NT2/D1 (cell line): ENCODE measurements at regions not wholly inside any gene's neighbourhood (a gene's known extent, or its start where the extent isn't known, plus 50 kb on each side); places are given as distances from the start of the nearest gene placed in this dataset.

Source experiments
- DNase-seq: peaks from one replicate; pipeline ENCODE4 v3.0.0-alpha.2; 2011; ENCODE audit warnings: low read depth, low spot score
- H3K27me3 ChIP-seq: 2 replicates; pipeline ENCODE4 v1.6.0; 2011; ENCODE audit warnings: mild to moderate bottlenecking; ENCODE audit not compliant: insufficient read length, insufficient read depth
- H3K36me3 ChIP-seq: 2 replicates; pipeline ENCODE4 v1.6.1; 2011; ENCODE audit warnings: mild to moderate bottlenecking, low read length, mixed read lengths; ENCODE audit not compliant: insufficient read depth, insufficient read length
- H3K4me1 ChIP-seq: 2 replicates; pipeline ENCODE4 v1.5.1; 2011; ENCODE audit not compliant: insufficient read depth, insufficient read length
- H3K4me3 ChIP-seq: 2 replicates; pipeline ENCODE4 v1.5.1; 2011; ENCODE audit warnings: low read depth; ENCODE audit not compliant: insufficient read length
- H3K9ac ChIP-seq: 2 replicates; pipeline ENCODE4 v1.6.0; 2011; ENCODE audit warnings: low read depth; ENCODE audit not compliant: insufficient read length
- H3K9me3 ChIP-seq: 2 replicates; pipeline ENCODE4 v1.5.1; 2011; ENCODE audit warnings: mild to moderate bottlenecking, low read length; ENCODE audit not compliant: insufficient read depth
- SUZ12 ChIP-seq: IDR thresholded peaks from 2 replicates; pipeline ENCODE4 v1.6.1; 2011; ENCODE audit not compliant: insufficient read length, insufficient read depth; ENCODE audit errors: extremely low read depth
- YY1 ChIP-seq: IDR thresholded peaks from 2 replicates; pipeline ENCODE4 v1.6.1; 2011; ENCODE audit not compliant: insufficient read length, insufficient read depth
- ZNF274 ChIP-seq: IDR thresholded peaks from 2 replicates; pipeline ENCODE4 v1.6.1; 2011; ENCODE audit warnings: mild to moderate bottlenecking, low read depth, low read length

DNA sequence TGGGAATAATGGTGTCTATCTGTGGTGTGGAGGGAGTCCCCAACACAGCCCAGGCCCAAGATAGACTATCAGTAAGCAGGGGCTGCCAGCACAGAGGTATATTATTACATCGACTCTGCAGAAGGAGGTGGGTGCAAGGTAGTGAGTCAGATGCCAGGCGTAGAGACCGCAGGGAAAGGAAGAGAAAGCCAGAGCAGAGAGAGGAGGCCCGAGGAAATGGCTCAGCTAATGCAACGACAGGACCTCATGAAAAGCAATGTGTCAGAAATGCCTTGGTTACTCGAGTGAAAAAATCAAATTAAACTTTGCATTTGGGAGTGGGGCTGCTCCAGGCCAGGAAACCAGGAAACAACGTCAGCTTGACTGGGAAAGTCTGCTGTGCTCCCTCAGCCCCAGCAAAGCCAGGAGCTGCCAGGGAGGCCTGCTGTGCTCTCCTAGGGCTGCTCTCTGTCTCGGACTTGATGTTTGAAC is 173.2 kb downstream of the SUDS3 start:
- no peaks in the 10 kb centered on the region for H3K27me3 ChIP-seq
- no peak for DNase-seq
- no peak overlapping the region for H3K4me3 ChIP-seq
- H3K9ac ChIP-seq: no peak overlapping the region
- peaks cover 6% of the 10 kb centered on the region for H3K4me1 ChIP-seq
- peaks cover 19% of the 10 kb centered on the region; the same call in 1 of the 2 replicates for H3K9me3 ChIP-seq
- no peaks in the 10 kb centered on the region for H3K36me3 ChIP-seq
- TF ChIP-seq ZNF274 (no peak), SUZ12 (no peak), YY1 (no peak)

- Histone ChIP-seq H3K4me1 (peaks cover 6% of the 10 kb centered on the region), H3K9me3 (peaks cover 19% of the 10 kb centered on the region; the same call in 1 of the 2 replicates), H3K36me3 (no peaks in the 10 kb centered on the region), H3K9ac (no peak overlapping the region), H3K27me3 (no peaks in the 10 kb centered on the region), H3K4me3 (no peak overlapping the region)
- no peak for DNase-seq
- no peak for TF ChIP-seq SUZ12
Measured at GRCh38 chr12:118553856-118554504, 177.6 kb downstream of the SUDS3 start.

DNA sequence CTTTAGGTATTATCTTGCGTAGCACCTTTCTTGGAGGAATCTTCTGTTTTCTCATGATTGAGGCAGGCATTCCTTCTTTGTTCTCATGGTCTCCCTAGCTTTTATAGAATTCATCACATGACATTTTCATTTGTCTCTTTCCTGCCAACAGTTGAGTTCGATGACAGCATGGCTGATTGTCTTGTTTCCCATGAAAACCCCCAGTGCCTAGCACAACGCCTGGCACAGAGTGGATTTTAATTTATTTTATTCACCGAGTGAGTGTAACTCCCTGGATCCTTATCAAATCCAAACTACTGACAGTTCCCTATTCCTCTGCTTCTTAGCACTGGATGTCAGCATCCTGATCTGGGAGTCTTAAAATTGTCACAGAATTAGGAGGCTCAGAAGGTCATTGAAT is 182.6 kb downstream of the SUDS3 start:
- Histone ChIP-seq H3K9ac (no peak overlapping the region), H3K9me3 (no peaks in the 10 kb centered on the region), H3K36me3 (no peaks in the 10 kb centered on the region), H3K4me3 (no peak overlapping the region), H3K27me3 (no peaks in the 10 kb centered on the region), H3K4me1 (no peaks in the 10 kb centered on the region)
- no peak for TF ChIP-seq ZNF274
- DNase-seq: no peak

DNA sequence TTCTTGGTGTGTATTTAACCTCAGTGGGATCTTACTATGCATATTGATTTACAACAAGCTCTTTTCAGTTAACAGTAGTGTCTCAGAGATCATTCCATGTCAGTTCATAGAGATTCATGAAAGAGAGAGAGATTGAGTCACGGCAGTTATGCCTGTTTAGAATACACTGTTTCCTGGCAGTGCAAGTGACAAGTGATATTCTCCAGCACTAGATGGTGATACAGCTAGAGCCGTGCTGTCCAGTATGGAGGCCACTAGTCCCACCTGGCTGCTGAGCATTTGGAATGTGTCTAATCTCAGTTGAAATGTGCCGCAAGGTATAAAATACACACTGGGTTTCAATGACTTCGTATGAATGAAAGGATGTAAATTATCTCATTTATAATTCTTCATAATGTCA is 184.4 kb downstream of the SUDS3 start:
- no peak for DNase-seq
- Histone ChIP-seq H3K9ac (no peak overlapping the region), H3K4me1 (no peaks in the 10 kb centered on the region), H3K9me3 (no peaks in the 10 kb centered on the region), H3K36me3 (no peaks in the 10 kb centered on the region), H3K27me3 (no peaks in the 10 kb centered on the region), H3K4me3 (no peak overlapping the region)
- TF ChIP-seq YY1 (no peak), SUZ12 (no peak), ZNF274 (no peak)

GRCh38 chr12:118571730-118572129 is 195.4 kb downstream of the SUDS3 start:
- Histone ChIP-seq H3K4me3 (no peak overlapping the region), H3K9me3 (peaks cover 14% of the 10 kb centered on the region; the same call in 1 of the 2 replicates), H3K36me3 (no peaks in the 10 kb centered on the region), H3K4me1 (no peaks in the 10 kb centered on the region), H3K27me3 (no peaks in the 10 kb centered on the region), H3K9ac (no peak overlapping the region)
- TF ChIP-seq SUZ12 (no peak), YY1 (no peak), ZNF274 (no peak)
- no peak for DNase-seq

DNA sequence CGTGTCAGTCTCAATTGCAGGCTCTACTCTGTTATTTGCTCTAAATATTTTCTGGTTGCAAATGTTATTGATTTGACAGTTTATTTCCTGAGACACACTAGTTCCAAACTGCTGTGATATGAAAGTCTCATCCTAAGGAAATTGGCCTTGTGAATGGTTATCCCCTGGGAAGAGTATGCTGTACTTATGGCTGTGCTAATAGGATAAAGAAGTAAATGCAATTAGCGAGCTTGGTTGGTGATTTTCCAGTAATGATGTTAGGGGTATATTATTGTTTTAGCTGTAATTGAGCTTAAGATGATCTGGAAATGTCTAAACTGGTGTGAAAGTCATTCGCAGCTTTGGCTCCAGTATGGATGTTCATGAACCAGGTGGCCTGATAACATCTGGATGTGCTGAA is 197.9 kb downstream of the SUDS3 start:
- TF ChIP-seq YY1: no peak
- TF ChIP-seq ZNF274: no peak
- TF ChIP-seq SUZ12: no peak
- DNase-seq: no peak

DNA sequence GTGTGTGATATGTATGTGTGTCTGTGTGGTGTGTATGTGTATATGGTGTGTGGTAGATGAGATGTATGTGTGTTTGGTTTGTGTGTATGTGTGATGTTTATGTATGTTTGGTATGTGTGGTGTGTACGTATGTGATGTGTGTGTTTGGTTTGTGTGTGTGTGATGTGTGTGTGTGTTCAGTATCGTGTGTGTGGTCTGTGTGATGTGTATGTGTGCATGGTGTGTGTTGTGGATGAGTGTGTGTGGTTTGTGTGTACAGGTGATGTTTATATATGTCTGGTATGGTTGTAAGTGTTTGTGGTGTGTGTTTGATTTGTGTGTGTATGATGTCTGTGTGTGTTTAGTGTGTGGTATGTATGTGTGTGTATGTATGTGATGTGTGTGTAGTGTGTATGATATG is 199.4 kb downstream of the SUDS3 start:
- H3K27me3 ChIP-seq: no peaks in the 10 kb centered on the region
- TF ChIP-seq YY1: no peak
- TF ChIP-seq ZNF274: no peak
- no peak for TF ChIP-seq SUZ12
- H3K36me3 ChIP-seq: no peaks in the 10 kb centered on the region
- no peak for DNase-seq
- H3K4me3 ChIP-seq: no peak overlapping the region
- H3K9me3 ChIP-seq: peaks cover 7% of the 10 kb centered on the region; the same call in 1 of the 2 replicates
- H3K4me1 ChIP-seq: no peaks in the 10 kb centered on the region
- H3K9ac ChIP-seq: no peak overlapping the region

More for the DNA sequence above, 197.9 kb downstream of the SUDS3 start:
- Histone ChIP-seq H3K9ac (no peak overlapping the region), H3K36me3 (no peaks in the 10 kb centered on the region), H3K9me3 (peaks cover 14% of the 10 kb centered on the region; the same call in 1 of the 2 replicates), H3K4me3 (no peak overlapping the region), H3K27me3 (no peaks in the 10 kb centered on the region), H3K4me1 (no peaks in the 10 kb centered on the region)

GRCh38 chr12:118581371-118581770 is 205.0 kb downstream of the SUDS3 start:
- TF ChIP-seq ZNF274 (no peak), YY1 (no peak), SUZ12 (no peak)
- no peak for DNase-seq
- Histone ChIP-seq H3K4me1 (no peaks in the 10 kb centered on the region), H3K27me3 (no peaks in the 10 kb centered on the region), H3K9me3 (peaks cover 8% of the 10 kb centered on the region; the same call in 1 of the 2 replicates), H3K4me3 (no peak overlapping the region), H3K36me3 (no peaks in the 10 kb centered on the region), H3K9ac (no peak overlapping the region)
